ENCODE measurements at regions not wholly inside any gene's neighbourhood (a gene's known extent, or its start where the extent isn't known, plus 50 kb on each side); places are given as distances from the start of the nearest gene placed in this dataset.

- Mint-ChIP-seq H3K4me1 (peaks cover 6% of the 10 kb centered on the region), H3K36me3 (ENCODE audit: low read depth) (no peaks in the 10 kb centered on the region), H3K27me3 (ENCODE audit: low read depth) (no peaks in the 10 kb centered on the region), H3K9me3 (peaks cover 2% of the 10 kb centered on the region), H3K4me3 (no peak overlapping the region), H3K27ac (ENCODE audit: unreplicated experiment) (no peak overlapping the region)
- no peak for DNase-seq (ENCODE audit: low read depth, low spot score)
- no peak for TF ChIP-seq CTCF (conservative IDR thresholded peaks at IDR 0.05)
Observed at GRCh38 chr7:41785840-41786239, 83.0 kb upstream of the INHBA start.

GRCh38 chr7:41785265-41785664 is 82.4 kb upstream of the INHBA start:
- no peak overlapping the region for H3K27ac Mint-ChIP-seq (ENCODE audit: unreplicated experiment)
- no peaks in the 10 kb centered on the region for H3K27me3 Mint-ChIP-seq (ENCODE audit: low read depth)

GRCh38 chr7:41779918-41780317 is 77.0 kb upstream of the INHBA start:
- no peak overlapping the region for H3K4me3 Mint-ChIP-seq
- H3K9me3 Mint-ChIP-seq, result peaks cover 4% of the 10 kb centered on the region
- DNase-seq (ENCODE audit: low read depth, low spot score), result no peak
- H3K27ac Mint-ChIP-seq (ENCODE audit: unreplicated experiment), result no peak overlapping the region
- no peak for TF ChIP-seq CTCF (conservative IDR thresholded peaks at IDR 0.05)
- H3K4me1 Mint-ChIP-seq, result no peaks in the 10 kb centered on the region
- no peaks in the 10 kb centered on the region for H3K36me3 Mint-ChIP-seq (ENCODE audit: low read depth)
- H3K27me3 Mint-ChIP-seq (ENCODE audit: low read depth), result no peaks in the 10 kb centered on the region

More at GRCh38 chr7:41785265-41785664, 82.4 kb upstream of the INHBA start:
- H3K9me3 Mint-ChIP-seq, result peaks cover 4% of the 10 kb centered on the region
- no peaks in the 10 kb centered on the region for H3K36me3 Mint-ChIP-seq (ENCODE audit: low read depth)
- no peak for DNase-seq (ENCODE audit: low read depth, low spot score)
- peaks cover under 1% of the 10 kb centered on the region for H3K4me1 Mint-ChIP-seq
- H3K4me3 Mint-ChIP-seq, result no peak overlapping the region
- no peak for TF ChIP-seq CTCF (conservative IDR thresholded peaks at IDR 0.05)

GRCh38 chr7:41777894-41778596 is 75.2 kb upstream of the INHBA start:
- Mint-ChIP-seq H3K27ac (ENCODE audit: unreplicated experiment) (no peak overlapping the region), H3K27me3 (ENCODE audit: low read depth) (no peaks in the 10 kb centered on the region), H3K4me3 (no peak overlapping the region), H3K9me3 (peaks cover 4% of the 10 kb centered on the region), H3K36me3 (ENCODE audit: low read depth) (no peaks in the 10 kb centered on the region), H3K4me1 (no peaks in the 10 kb centered on the region)
- DNase-seq (ENCODE audit: low read depth, low spot score), result no peak
- TF ChIP-seq CTCF (conservative IDR thresholded peaks at IDR 0.05), result no peak

GRCh38 chr7:41774966-41775365 is 72.1 kb upstream of the INHBA start:
- no peak for TF ChIP-seq CTCF (conservative IDR thresholded peaks at IDR 0.05)
- Mint-ChIP-seq H3K36me3 (ENCODE audit: low read depth) (no peaks in the 10 kb centered on the region), H3K9me3 (no peaks in the 10 kb centered on the region), H3K27ac (ENCODE audit: unreplicated experiment) (no peak overlapping the region), H3K4me1 (no peaks in the 10 kb centered on the region), H3K4me3 (no peak overlapping the region), H3K27me3 (ENCODE audit: low read depth) (no peaks in the 10 kb centered on the region)
- no peak for DNase-seq (ENCODE audit: low read depth, low spot score)

Data from neural crest cell (in vitro differentiated cells).